Activated T-helper 17 cell treated with anti-CD3 and anti-CD28 coated beads, Interleukin-2, amount 50 U/mL, for 72 hours (primary cell): ENCODE measurements at regions not wholly inside any gene's neighbourhood (a gene's known extent, or its start where the extent isn't known, plus 50 kb on each side); places are given as distances from the start of the nearest gene placed in this dataset.

Experiments
- ATAC-seq: fragments of 150-1000 bp; cut with Tn5 transposase; replicated peaks from 2 replicates; pipeline ENCODE4 v1.10.0; 2021; ENCODE audit warnings: mild to moderate bottlenecking, moderate library complexity
- H3K27ac Mint-ChIP-seq: one replicate; pipeline ENCODE4 v1.8.0; 2022; ENCODE audit warnings: mixed read lengths
- H3K27me3 Mint-ChIP-seq: one replicate; pipeline ENCODE4 v1.8.0; 2022; ENCODE audit warnings: mixed read lengths
- H3K36me3 Mint-ChIP-seq: one replicate; pipeline ENCODE4 v1.8.0; 2022; ENCODE audit warnings: low read depth, mild to moderate bottlenecking, mixed read lengths
- H3K4me1 Mint-ChIP-seq: one replicate; pipeline ENCODE4 v1.8.0; 2022; ENCODE audit warnings: mixed read lengths
- H3K4me3 Mint-ChIP-seq: one replicate; pipeline ENCODE4 v1.8.0; 2022; ENCODE audit warnings: mild to moderate bottlenecking, mixed read lengths
- H3K9me3 Mint-ChIP-seq: one replicate; pipeline ENCODE4 v1.8.0; 2022; ENCODE audit warnings: mixed read lengths

DNA sequence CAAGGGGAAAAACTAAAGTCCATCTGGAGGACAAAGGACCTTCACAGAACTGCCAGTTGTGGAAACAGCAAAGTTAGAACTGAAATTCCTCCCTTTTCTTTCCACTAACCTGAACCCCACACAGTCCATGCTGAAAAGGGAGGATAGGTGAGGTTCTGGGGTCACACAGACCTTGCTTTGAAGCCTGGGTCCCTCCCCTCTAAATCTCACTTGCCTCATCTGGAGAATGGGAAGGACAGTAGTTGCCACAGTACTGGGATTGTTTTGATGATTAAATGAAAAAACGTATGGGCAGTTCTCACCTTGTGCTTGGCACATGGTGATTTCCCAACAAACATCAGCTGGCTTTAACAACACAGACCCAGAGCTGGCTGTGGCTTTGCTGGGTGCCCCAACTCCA, 166.4 kb upstream of the LRIG1 start:
- peaks cover 2% of the 10 kb centered on the region for H3K4me1 Mint-ChIP-seq
- H3K9me3 Mint-ChIP-seq, result no peaks in the 10 kb centered on the region
- no peak for ATAC-seq
- H3K27me3 Mint-ChIP-seq, result no peaks in the 10 kb centered on the region
- H3K27ac Mint-ChIP-seq, result no peak overlapping the region
- H3K4me3 Mint-ChIP-seq, result no peak overlapping the region
- no peaks in the 10 kb centered on the region for H3K36me3 Mint-ChIP-seq

DNA sequence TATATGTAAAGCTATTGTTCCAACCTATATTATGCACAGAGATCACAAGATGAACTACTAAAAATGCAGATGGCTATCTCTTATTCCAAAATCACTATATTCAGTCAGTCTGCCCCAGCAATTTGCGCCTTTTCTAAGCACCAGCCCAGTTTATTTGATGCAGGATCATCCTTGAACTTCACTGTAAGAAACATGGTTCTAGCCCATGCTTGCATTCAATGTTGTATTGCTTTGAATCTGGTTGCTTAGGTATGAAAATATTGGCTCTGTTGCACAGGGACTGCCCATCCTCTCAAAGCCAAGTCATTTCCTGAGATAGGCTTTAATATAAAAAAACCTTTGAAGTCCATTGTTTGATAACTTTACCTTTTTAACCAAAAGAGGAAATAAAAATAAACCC, 170.5 kb upstream of the LRIG1 start:
- no peak overlapping the region for H3K27ac Mint-ChIP-seq
- no peak for ATAC-seq
- H3K4me1 Mint-ChIP-seq, result peaks cover 3% of the 10 kb centered on the region
- no peak overlapping the region for H3K4me3 Mint-ChIP-seq
- H3K36me3 Mint-ChIP-seq, result no peaks in the 10 kb centered on the region
- no peaks in the 10 kb centered on the region for H3K27me3 Mint-ChIP-seq
- no peaks in the 10 kb centered on the region for H3K9me3 Mint-ChIP-seq

DNA sequence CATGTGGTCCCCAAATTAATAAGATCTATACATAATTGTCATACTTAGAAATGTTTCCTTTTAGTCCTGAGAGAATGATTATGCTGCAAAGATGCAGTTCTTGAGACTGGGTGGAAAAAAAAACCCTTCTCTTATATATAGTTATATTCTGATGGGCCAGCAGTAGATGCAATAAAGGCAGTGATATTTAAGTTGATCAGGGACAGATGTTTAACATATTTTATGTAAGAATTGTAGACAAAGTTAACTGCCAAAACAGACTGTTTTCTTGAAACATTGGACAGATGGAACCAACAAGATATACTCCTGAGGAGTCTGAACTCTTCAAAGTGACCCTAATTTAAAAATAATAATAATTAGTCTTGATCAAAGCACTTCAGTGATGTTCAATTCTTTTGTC, 172.0 kb upstream of the LRIG1 start:
- no peaks in the 10 kb centered on the region for H3K9me3 Mint-ChIP-seq
- peaks cover 3% of the 10 kb centered on the region for H3K4me1 Mint-ChIP-seq
- H3K36me3 Mint-ChIP-seq, result no peaks in the 10 kb centered on the region
- H3K4me3 Mint-ChIP-seq, result no peak overlapping the region
- ATAC-seq, result no peak
- no peak overlapping the region for H3K27ac Mint-ChIP-seq
- H3K27me3 Mint-ChIP-seq, result no peaks in the 10 kb centered on the region

DNA sequence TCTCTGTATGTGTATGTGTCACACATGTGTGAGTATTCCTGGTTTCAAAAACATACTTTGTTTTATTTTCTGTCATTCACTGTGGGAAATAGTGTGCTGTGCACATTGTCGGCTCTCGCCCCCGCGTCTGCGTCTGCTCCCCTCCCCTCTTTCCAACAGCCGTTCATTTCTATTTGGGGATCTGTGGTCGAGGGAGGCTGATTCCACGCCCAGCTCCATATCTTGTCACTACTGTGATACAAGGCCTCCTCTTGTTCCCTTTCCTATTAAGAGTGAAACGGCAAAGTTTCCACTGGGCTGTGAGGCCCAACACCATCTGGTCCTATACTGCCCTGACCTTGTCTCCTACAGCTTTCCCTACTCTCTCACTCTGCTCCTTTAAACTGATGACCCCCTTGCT, 172.5 kb upstream of the LRIG1 start:
- Mint-ChIP-seq H3K36me3 (no peaks in the 10 kb centered on the region), H3K4me3 (no peak overlapping the region), H3K9me3 (no peaks in the 10 kb centered on the region), H3K27me3 (no peaks in the 10 kb centered on the region), H3K27ac (no peak overlapping the region), H3K4me1 (peaks cover 3% of the 10 kb centered on the region)
- ATAC-seq, result no peak

DNA sequence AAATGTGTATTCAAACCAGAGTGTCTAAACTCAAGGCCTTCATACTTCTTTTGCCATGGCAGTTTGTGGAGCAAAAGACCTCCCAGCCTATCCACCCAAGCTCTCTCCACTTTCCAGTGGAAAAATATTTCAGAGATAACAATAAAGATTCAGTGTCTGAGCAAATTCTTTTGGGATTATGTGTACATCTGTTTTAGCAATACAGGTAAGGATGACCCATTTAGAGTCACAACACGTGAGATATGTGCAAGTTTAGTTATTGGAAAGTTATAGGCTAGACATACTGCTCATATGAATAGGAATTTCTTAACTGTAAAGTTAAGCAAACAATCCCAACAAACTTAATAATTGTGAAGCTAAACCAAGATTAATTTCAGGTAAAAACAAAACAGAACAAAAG, 174.5 kb upstream of the LRIG1 start:
- Mint-ChIP-seq H3K36me3 (no peaks in the 10 kb centered on the region), H3K4me3 (no peak overlapping the region), H3K4me1 (peaks cover 3% of the 10 kb centered on the region), H3K9me3 (no peaks in the 10 kb centered on the region), H3K27ac (no peak overlapping the region), H3K27me3 (peaks cover 4% of the 10 kb centered on the region)
- ATAC-seq, result no peak

DNA sequence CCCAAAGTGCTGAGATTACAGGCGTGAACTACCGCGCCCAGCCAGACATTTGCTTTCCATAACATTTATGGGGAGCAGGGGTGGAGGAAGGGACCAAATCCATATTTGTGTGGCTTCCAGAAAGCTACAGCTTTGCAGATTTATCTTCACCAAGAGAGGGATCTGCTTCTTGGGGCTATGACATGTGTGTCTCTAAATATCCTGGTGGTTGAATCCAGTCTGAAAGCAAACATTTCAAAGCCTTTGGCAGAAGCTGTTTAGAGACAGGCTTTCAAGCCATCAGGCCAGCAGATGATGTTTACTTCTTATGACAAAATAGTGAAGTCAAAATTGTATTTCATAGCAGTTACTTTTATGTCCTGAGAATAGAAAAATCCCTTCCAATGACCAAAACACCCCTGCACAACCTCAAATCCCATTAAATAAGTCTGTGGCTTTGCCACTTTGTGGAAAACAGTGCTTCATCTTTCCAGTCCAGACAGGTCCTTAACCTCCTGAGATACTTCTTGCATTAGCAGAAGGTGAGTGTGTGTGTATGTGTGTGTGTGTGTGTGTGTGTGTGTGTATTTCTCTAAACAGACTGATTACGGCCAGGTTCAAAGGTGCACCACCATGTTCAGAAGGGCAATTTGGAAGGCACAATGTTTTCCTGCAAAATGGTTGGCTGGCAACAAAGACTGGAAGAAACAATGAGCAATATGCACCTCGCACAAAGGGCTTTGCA, 191.4 kb upstream of the LRIG1 start:
- Mint-ChIP-seq H3K27ac (no peak overlapping the region), H3K4me1 (no peaks in the 10 kb centered on the region), H3K4me3 (no peak overlapping the region), H3K36me3 (no peaks in the 10 kb centered on the region), H3K27me3 (peaks cover 3% of the 10 kb centered on the region), H3K9me3 (no peaks in the 10 kb centered on the region)
- no peak for ATAC-seq

DNA sequence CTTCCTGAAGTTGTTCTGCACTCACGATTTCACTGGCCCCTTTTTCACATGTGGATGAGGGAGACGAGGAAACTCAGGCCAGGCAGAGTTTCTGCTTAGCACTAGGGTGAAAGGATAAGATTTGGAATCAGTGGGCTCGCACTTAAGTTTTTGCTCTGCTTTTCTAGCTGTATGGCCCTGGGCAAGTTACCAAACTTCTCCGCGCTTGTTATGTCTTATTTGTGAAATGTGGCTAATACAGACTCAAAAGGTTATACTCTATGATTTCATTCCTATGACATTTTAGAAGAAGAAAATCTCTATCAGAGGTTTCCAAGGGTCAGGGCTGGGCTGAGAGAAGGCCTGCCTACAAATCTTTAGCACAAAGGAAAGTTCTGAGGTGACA, 191.9 kb upstream of the LRIG1 start:
- H3K27ac Mint-ChIP-seq, result no peak overlapping the region
- no peaks in the 10 kb centered on the region for H3K9me3 Mint-ChIP-seq
- peaks cover 3% of the 10 kb centered on the region for H3K27me3 Mint-ChIP-seq
- no peak overlapping the region for H3K4me3 Mint-ChIP-seq
- H3K36me3 Mint-ChIP-seq, result no peaks in the 10 kb centered on the region
- no peak for ATAC-seq
- H3K4me1 Mint-ChIP-seq, result no peaks in the 10 kb centered on the region

DNA sequence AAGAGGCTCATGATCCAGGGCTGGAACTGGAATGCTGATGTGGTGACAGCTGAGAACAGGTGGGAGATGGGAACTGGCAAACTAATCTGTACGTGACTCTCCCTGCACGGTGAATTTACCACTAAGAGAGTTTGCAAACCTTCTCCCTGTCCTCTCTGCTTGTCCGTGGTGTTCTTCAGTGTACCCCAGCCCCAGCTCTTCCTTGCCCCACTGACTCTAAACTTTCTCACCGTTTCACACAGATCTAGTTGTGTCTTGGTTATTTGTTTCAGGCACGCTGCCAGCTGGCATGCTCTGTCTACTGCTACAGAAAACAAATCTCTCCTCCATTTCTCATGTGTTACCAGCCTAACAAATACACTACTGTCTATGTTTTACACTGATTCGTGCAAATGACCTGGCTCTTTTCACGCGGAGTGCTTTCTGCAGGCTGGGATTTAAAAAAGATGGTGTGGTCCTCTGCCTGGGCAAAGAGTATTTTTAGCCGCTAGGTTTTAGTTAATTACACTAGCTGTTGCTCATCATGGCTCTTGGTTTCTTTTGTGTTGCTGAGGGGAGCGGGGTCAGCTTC, 192.7 kb upstream of the LRIG1 start:
- H3K36me3 Mint-ChIP-seq, result no peaks in the 10 kb centered on the region
- ATAC-seq, result no peak
- no peaks in the 10 kb centered on the region for H3K4me1 Mint-ChIP-seq
- H3K9me3 Mint-ChIP-seq, result no peaks in the 10 kb centered on the region
- H3K4me3 Mint-ChIP-seq, result no peak overlapping the region
- peaks cover 3% of the 10 kb centered on the region for H3K27me3 Mint-ChIP-seq
- no peak overlapping the region for H3K27ac Mint-ChIP-seq

DNA sequence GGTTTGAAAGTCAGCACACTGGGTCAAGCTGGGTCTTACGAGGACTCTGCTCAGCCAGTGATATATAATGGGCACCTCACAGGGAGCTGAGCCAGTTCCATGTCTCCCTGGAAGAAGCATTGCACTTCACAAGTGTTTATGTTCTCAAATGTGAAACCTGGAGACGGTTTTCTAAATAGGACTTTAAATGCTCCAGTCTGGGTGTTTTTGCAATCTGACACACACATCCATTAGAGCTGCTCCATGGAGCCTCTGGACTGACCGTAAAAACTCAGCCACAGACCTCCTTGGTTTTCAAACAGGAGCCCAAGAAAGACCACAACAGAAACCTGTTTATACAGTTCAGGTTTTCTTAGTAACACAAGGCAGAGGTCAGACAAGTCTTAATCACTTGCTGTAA, 201.3 kb upstream of the LRIG1 start:
- Mint-ChIP-seq H3K4me3 (no peak overlapping the region), H3K4me1 (no peaks in the 10 kb centered on the region), H3K27me3 (peaks cover 3% of the 10 kb centered on the region), H3K27ac (no peak overlapping the region), H3K9me3 (no peaks in the 10 kb centered on the region), H3K36me3 (no peaks in the 10 kb centered on the region)
- no peak for ATAC-seq

DNA sequence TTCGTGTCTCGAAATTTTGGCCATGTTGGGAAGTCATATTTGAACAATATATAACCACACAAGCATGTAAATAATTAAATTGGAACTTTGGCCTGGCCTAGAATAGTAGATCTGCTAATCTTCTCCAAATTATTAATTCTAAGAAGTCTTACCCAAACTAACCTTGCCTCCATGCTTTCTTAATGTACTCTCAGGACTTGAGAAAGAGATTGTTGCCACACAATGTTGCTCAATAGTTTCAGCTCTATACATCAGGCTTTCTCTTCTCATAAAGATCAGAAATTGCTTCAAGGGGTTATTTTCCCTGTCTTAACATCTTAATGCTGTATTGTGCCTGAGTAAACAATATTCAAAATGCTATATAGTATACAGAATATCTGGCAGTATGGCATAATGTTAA, 202.7 kb upstream of the LRIG1 start:
- peaks cover 7% of the 10 kb centered on the region for H3K27me3 Mint-ChIP-seq
- H3K4me3 Mint-ChIP-seq, result no peak overlapping the region
- no peaks in the 10 kb centered on the region for H3K9me3 Mint-ChIP-seq
- H3K27ac Mint-ChIP-seq, result no peak overlapping the region
- no peaks in the 10 kb centered on the region for H3K36me3 Mint-ChIP-seq
- H3K4me1 Mint-ChIP-seq, result no peaks in the 10 kb centered on the region
- no peak for ATAC-seq

DNA sequence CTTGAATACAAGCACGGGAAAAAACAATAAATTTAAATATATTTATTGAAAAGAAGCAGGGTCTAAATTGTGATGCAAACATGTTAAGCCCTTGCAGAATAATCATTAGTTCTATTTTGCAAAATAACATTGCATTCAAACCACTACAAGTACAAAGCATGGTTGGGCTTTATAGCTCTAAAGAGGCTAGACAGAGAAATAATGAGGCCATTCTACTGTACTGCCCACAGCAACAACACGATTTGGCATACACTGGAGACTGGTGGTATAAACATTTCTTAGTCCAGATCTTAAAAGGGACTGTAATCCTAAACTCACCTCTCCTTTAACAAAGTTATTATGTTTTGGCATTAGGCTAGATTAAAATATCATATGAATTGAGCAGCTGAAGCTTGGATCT, 204.3 kb upstream of the LRIG1 start:
- H3K27me3 Mint-ChIP-seq, result peaks cover 7% of the 10 kb centered on the region
- H3K4me1 Mint-ChIP-seq, result no peaks in the 10 kb centered on the region
- no peaks in the 10 kb centered on the region for H3K9me3 Mint-ChIP-seq
- no peaks in the 10 kb centered on the region for H3K36me3 Mint-ChIP-seq
- H3K4me3 Mint-ChIP-seq, result no peak overlapping the region
- no peak for ATAC-seq
- H3K27ac Mint-ChIP-seq, result no peak overlapping the region

DNA sequence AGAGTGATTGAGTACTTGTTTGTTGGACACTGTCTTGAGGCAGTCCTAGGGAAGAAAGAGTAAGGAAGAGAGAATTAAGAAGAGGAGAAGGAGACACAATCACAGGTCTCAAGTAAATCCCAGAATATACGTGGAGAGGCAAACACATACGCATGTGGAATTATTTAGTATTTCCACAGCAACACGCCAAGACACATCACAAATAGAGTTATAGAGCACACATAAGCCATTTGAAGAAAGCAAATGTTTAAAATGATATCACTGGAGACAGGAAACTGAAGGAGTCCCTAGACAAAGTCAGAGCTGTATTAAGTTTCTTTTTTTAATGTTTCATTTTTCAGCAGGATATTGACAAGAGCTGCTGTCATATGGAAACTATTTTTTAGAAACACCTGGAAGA, 206.1 kb upstream of the LRIG1 start:
- ATAC-seq, result no peak

DNA sequence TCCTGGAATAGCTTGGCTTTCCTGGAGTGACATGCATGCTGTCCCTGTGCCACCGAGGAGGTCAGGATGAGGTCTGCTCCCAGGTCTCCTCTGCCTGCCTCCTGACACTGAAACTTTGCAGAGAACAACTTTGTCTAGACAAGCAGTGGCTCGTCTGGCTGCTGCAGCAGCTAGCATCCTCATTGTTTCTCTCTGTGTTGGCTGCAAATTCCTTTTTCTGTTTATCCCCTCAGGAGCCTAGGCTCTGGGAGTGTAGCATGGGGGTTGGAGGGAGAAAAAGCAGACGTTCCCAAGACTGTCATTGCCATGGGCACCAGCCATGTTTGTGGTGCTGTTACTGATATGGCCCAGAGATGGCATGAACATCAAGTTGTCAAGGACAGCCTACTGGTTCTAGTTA, 208.7 kb upstream of the LRIG1 start:
- peaks cover 13% of the 10 kb centered on the region for H3K27me3 Mint-ChIP-seq
- ATAC-seq, result no peak
- no peaks in the 10 kb centered on the region for H3K4me1 Mint-ChIP-seq
- H3K36me3 Mint-ChIP-seq, result no peaks in the 10 kb centered on the region
- no peak overlapping the region for H3K27ac Mint-ChIP-seq
- no peak overlapping the region for H3K4me3 Mint-ChIP-seq
- no peaks in the 10 kb centered on the region for H3K9me3 Mint-ChIP-seq

More for the DNA sequence above, 206.1 kb upstream of the LRIG1 start:
- Mint-ChIP-seq H3K27ac (no peak overlapping the region), H3K36me3 (no peaks in the 10 kb centered on the region), H3K4me3 (no peak overlapping the region), H3K4me1 (no peaks in the 10 kb centered on the region), H3K27me3 (peaks cover 13% of the 10 kb centered on the region), H3K9me3 (no peaks in the 10 kb centered on the region)

DNA sequence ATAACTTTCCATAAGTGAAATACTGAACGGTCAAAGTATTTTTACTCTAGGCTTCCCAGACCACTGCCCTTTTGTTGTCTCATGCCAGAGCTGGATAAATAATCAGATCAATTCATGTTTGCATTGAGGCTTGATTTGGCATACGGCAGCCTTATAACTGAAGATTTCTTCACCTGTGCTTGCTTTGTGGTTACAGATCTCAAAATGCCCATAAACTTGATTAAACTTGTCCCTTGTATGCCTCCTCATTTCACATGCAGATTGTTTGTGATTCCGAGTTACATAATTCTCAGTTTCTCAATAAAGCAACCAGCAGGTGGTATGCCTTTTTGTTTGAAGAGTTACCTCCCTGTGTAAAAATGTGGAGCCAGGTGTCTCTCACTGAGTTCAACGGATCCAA, 211.4 kb upstream of the LRIG1 start:
- no peak overlapping the region for H3K4me3 Mint-ChIP-seq
- ATAC-seq, result no peak
- H3K36me3 Mint-ChIP-seq, result no peaks in the 10 kb centered on the region
- no peaks in the 10 kb centered on the region for H3K4me1 Mint-ChIP-seq
- H3K27me3 Mint-ChIP-seq, result peaks cover 10% of the 10 kb centered on the region
- H3K9me3 Mint-ChIP-seq, result no peaks in the 10 kb centered on the region
- H3K27ac Mint-ChIP-seq, result no peak overlapping the region

DNA sequence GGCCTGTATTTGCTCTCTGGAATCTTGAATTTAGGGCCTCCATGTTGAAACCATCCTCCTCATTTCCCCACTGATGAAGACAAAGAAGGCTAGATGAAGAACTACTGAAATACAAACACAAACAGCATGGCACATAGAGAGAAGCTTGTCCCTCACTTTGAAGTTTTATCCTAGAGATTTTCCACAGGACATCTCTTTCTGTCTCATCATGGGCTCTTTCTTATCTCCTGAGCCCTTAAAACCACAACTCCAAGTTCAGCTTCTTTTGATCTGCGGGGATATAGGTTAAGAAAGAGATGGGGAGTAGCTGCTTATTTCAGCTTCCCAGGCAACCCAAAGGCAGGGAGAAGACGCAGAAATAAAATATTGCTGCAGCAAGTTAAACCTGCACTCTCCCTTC, 213.1 kb upstream of the LRIG1 start:
- H3K27me3 Mint-ChIP-seq, result peaks cover 6% of the 10 kb centered on the region
- no peak overlapping the region for H3K4me3 Mint-ChIP-seq
- ATAC-seq, result no peak
- no peaks in the 10 kb centered on the region for H3K9me3 Mint-ChIP-seq
- H3K36me3 Mint-ChIP-seq, result no peaks in the 10 kb centered on the region
- H3K4me1 Mint-ChIP-seq, result no peaks in the 10 kb centered on the region
- no peak overlapping the region for H3K27ac Mint-ChIP-seq

DNA sequence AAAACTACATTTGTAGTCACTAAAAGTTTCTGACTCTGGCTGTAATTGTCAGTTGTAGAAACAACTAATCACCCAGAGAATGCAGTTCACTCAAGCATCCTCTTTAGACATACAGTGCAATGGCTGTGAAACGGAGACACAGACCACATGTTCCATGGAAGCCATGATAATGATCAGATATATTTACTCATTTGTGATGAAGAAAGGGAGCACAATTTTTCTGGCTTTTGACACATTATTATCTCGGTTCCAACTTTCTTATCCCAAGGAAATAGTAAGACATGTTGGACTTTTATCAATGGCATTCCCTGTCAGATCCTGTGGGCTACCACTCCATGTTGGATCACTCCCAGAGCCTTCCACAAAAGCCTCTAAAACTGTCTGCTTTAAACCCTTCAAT, 215.0 kb upstream of the LRIG1 start:
- no peak for ATAC-seq
- peaks cover 2% of the 10 kb centered on the region for H3K27me3 Mint-ChIP-seq
- H3K36me3 Mint-ChIP-seq, result no peaks in the 10 kb centered on the region
- H3K4me1 Mint-ChIP-seq, result no peaks in the 10 kb centered on the region
- no peaks in the 10 kb centered on the region for H3K9me3 Mint-ChIP-seq
- no peak overlapping the region for H3K27ac Mint-ChIP-seq
- no peak overlapping the region for H3K4me3 Mint-ChIP-seq
